ENCODE measurements at regions not wholly inside any gene's neighbourhood (a gene's known extent, or its start where the extent isn't known, plus 50 kb on each side); places are given as distances from the start of the nearest gene placed in this dataset.
"Not testable (repeated sequence)": the region's sequence is repeated elsewhere in the genome, so short reads cannot be mapped to it uniquely, and the experiment has no call there.

- WGBS, 2 donors (ENCODE audit: low coverage in 1 of 2) = 41 to 45% methylated on average over 1 of the region's 1 CpG
- no peaks in the 10 kb centered on the region for H3K9me3 ChIP-seq
- no peaks in the 10 kb centered on the region for H3K27me3 ChIP-seq
- H3K36me3 ChIP-seq = no peaks in the 10 kb centered on the region
- no peaks in the 10 kb centered on the region for H3K4me1 ChIP-seq
- ATAC-seq = no peak
- TF ChIP-seq POLR2A (IDR thresholded peaks at IDR 0.05) (no peak), EP300 (IDR thresholded peaks at IDR 0.05) (no peak), POLR2AphosphoS5 (IDR thresholded peaks at IDR 0.05) (no peak), CTCF (IDR thresholded peaks at IDR 0.05) (no peak)
- no peak overlapping the region for H3K4me3 ChIP-seq
- H3K27ac ChIP-seq = no peak overlapping the region
These were observed 129.8 kb upstream of the SMLR1 start for GRCh38 chr6:130697271-130697994.

GRCh38 chr6:130697995-130698535, 129.1 kb upstream of the SMLR1 start:
- H3K27ac ChIP-seq = no peak overlapping the region
- H3K4me3 ChIP-seq = no peak overlapping the region
- H3K4me1 ChIP-seq = no peaks in the 10 kb centered on the region
- ATAC-seq = no peak
- TF ChIP-seq POLR2AphosphoS5 (IDR thresholded peaks at IDR 0.05) = no peak
- TF ChIP-seq EP300 (IDR thresholded peaks at IDR 0.05) = no peak
- TF ChIP-seq CTCF (IDR thresholded peaks at IDR 0.05) = peak in 2 of 4 experiments; percentile 22 to 55
- TF ChIP-seq POLR2A (IDR thresholded peaks at IDR 0.05) = no peak
- no peaks in the 10 kb centered on the region for H3K36me3 ChIP-seq
- no peaks in the 10 kb centered on the region for H3K27me3 ChIP-seq
- H3K9me3 ChIP-seq = no peaks in the 10 kb centered on the region
- WGBS, 2 donors (ENCODE audit: low coverage in 1 of 2) = 12 to 21% methylated on average over 3 to 4 of the region's 4 CpGs

GRCh38 chr6:130699742-130700141, 127.5 kb upstream of the SMLR1 start:
- TF ChIP-seq CTCF (IDR thresholded peaks at IDR 0.05) (no peak), POLR2A (IDR thresholded peaks at IDR 0.05) (no peak), POLR2AphosphoS5 (IDR thresholded peaks at IDR 0.05) (no peak), EP300 (IDR thresholded peaks at IDR 0.05) (no peak)
- Histone ChIP-seq H3K4me1 (no peaks in the 10 kb centered on the region), H3K27ac (no peak overlapping the region), H3K36me3 (no peaks in the 10 kb centered on the region), H3K4me3 (no peak overlapping the region), H3K9me3 (no peaks in the 10 kb centered on the region), H3K27me3 (no peaks in the 10 kb centered on the region)
- no peak for ATAC-seq
- WGBS, 2 donors (ENCODE audit: low coverage in 1 of 2) = 76 to 93% methylated on average over 2 of the region's 2 CpGs

GRCh38 chr6:130700397-130700796, 126.8 kb upstream of the SMLR1 start:
- H3K27ac ChIP-seq = no peak overlapping the region
- 84 to 92% methylated on average over 4 of the region's 4 CpGs for WGBS, 2 donors (ENCODE audit: low coverage in 1 of 2)
- ATAC-seq = no peak
- H3K27me3 ChIP-seq = no peaks in the 10 kb centered on the region
- H3K4me1 ChIP-seq = no peaks in the 10 kb centered on the region
- TF ChIP-seq POLR2A (IDR thresholded peaks at IDR 0.05) (no peak), POLR2AphosphoS5 (IDR thresholded peaks at IDR 0.05) (no peak), EP300 (IDR thresholded peaks at IDR 0.05) (no peak), CTCF (IDR thresholded peaks at IDR 0.05) (no peak)
- no peaks in the 10 kb centered on the region for H3K36me3 ChIP-seq
- no peak overlapping the region for H3K4me3 ChIP-seq
- H3K9me3 ChIP-seq = peaks cover 0 to 6% (median 0%) of the 10 kb centered on the region in 3 donors

- 17 to 35% methylated on average over 1 to 2 of the region's 2 CpGs for WGBS, 2 donors (ENCODE audit: low coverage in 1 of 2)
- Histone ChIP-seq H3K9me3 (peaks cover 0 to 23% (median 0%) of the 10 kb centered on the region in 3 donors), H3K27ac (no peak overlapping the region), H3K36me3 (no peaks in the 10 kb centered on the region), H3K4me3 (no peak overlapping the region), H3K4me1 (no peaks in the 10 kb centered on the region), H3K27me3 (no peaks in the 10 kb centered on the region)
- TF ChIP-seq EP300 (IDR thresholded peaks at IDR 0.05) (no peak), CTCF (IDR thresholded peaks at IDR 0.05) (no peak), POLR2AphosphoS5 (IDR thresholded peaks at IDR 0.05) (no peak), POLR2A (IDR thresholded peaks at IDR 0.05) (no peak)
- ATAC-seq = no peak
These were observed 118.9 kb upstream of the SMLR1 start for GRCh38 chr6:130708338-130708737.

- 68 to 79% methylated on average over 3 of the region's 3 CpGs for WGBS, 2 donors (ENCODE audit: low coverage in 1 of 2)
- not testable (repeated sequence) for H3K27me3 ChIP-seq, ATAC-seq, H3K36me3 ChIP-seq, H3K4me3 ChIP-seq, H3K4me1 ChIP-seq, H3K9me3 ChIP-seq, H3K27ac ChIP-seq
These were observed 115.6 kb upstream of the SMLR1 start for GRCh38 chr6:130711641-130712040.

Measured in gastroesophageal sphincter (tissue), 4 donors.